Thoracic aorta (tissue), 2 donors: ENCODE measurements at regions not wholly inside any gene's neighbourhood (a gene's known extent, or its start where the extent isn't known, plus 50 kb on each side); places are given as distances from the start of the nearest gene placed in this dataset.

ENCODE experiments used
- ATAC-seq: fragments of 150-250 bp; one replicate; pipeline ENCODE4 v1.8.0; 2017; ENCODE audit warnings: low read depth; ENCODE audit not compliant: insufficient number of reproducible peaks, low FRiP score
- DNase-seq: peaks from one replicate; pipeline ENCODE4 v3.0.0-alpha.2; 2020; ENCODE audit warnings: low spot score
- H3K27ac ChIP-seq, 2 donors: fragments of 200-600 bp; sonication (generic); 1 replicate in 1 of 2; 2 replicates in 1 of 2; pipeline ENCODE4 v1.5.1; 2016; ENCODE audit warnings: mild to moderate bottlenecking in 2 of 2, moderate library complexity in 2 of 2
- H3K27me3 ChIP-seq: fragments of 200-600 bp; sonication (generic); replicated peaks from 2 replicates; pipeline ENCODE4 v1.6.0; 2016; ENCODE audit warnings: mild to moderate bottlenecking; ENCODE audit not compliant: insufficient read depth
- H3K36me3 ChIP-seq: fragments of 200-600 bp; sonication (generic); one replicate; pipeline ENCODE4 v1.5.1; 2016
- H3K4me1 ChIP-seq, 2 donors: fragments of 200-600 bp; sonication (generic); 1 replicate in 1 of 2; 2 replicates in 1 of 2; pipeline versions ENCODE4 v1.5.1 to v1.6.0; 2016; ENCODE audit warnings: low read depth in 2 of 2, mild to moderate bottlenecking in 1 of 2; ENCODE audit not compliant: control insufficient read depth in 1 of 2
- H3K4me3 ChIP-seq: fragments of 200-600 bp; sonication (generic); 2 replicates; pipeline ENCODE4 v1.5.1; 2016; ENCODE audit warnings: mild to moderate bottlenecking
- H3K9me3 ChIP-seq: fragments of 200-600 bp; sonication (generic); 2 replicates; pipeline ENCODE4 v1.5.1; 2016
- CTCF ChIP-seq: fragments of 200-600 bp; sonication (generic); IDR thresholded peaks from one replicate; pipeline ENCODE4 v1.5.1; 2019; ENCODE audit warnings: antibody characterized with exemption

DNA sequence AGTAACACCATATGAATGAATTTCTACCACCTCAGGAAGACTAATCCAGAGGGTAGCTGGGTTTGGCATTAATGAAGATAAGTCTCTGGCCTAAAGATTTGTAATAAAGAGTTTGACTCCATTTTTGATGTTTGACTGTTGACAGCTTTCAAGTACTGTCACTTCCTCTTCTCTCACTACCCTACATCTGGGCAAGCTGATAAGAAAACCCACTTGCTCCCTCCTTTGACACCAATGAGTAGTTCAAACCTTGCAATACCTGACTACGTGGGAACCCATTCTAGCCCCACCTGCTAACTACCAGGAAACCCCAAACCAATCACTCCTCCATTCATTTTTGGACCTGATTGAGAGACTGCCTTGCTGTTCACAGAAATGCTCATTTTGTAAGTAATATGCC is 621.5 kb downstream of the TENT5A start:
- Histone ChIP-seq H3K4me3 (no peak overlapping the region), H3K27me3 (no peaks in the 10 kb centered on the region), H3K9me3 (no peaks in the 10 kb centered on the region), H3K36me3 (no peaks in the 10 kb centered on the region), H3K27ac (no peak overlapping the region), H3K4me1 (no peaks in the 10 kb centered on the region)
- no peak for DNase-seq
- no peak for ATAC-seq
- TF ChIP-seq CTCF = no peak

DNA sequence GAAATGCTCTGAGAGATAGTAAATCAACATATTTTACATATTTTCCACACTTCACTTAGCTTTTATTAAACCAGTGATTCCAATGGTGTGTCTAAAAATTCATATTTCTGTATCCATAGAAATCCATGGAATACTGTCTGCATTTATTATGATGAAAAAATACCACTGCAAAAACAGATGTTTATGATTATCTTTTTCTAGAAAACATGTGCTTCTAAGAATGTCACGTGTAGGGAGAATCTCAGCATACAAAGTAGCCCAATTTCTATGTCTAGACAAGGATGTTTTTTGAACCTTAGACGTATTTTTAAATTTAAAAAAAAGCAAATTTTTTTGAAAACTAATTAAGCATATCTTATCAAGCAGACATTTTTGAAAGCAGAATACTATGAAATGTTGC is 622.4 kb downstream of the TENT5A start:
- no peak overlapping the region for H3K4me3 ChIP-seq
- H3K4me1 ChIP-seq = no peaks in the 10 kb centered on the region
- ATAC-seq = no peak
- H3K27me3 ChIP-seq = no peaks in the 10 kb centered on the region
- H3K36me3 ChIP-seq = no peaks in the 10 kb centered on the region
- DNase-seq = no peak
- no peak for TF ChIP-seq CTCF
- no peaks in the 10 kb centered on the region for H3K9me3 ChIP-seq
- H3K27ac ChIP-seq = no peak overlapping the region

GRCh38 chr6:81128671-81129070 is 623.8 kb downstream of the TENT5A start:
- no peak for TF ChIP-seq CTCF
- no peaks in the 10 kb centered on the region for H3K4me1 ChIP-seq
- no peak overlapping the region for H3K27ac ChIP-seq
- H3K9me3 ChIP-seq = no peaks in the 10 kb centered on the region
- H3K36me3 ChIP-seq = no peaks in the 10 kb centered on the region
- DNase-seq (no peak), ATAC-seq (no peak)
- no peak overlapping the region for H3K4me3 ChIP-seq
- no peaks in the 10 kb centered on the region for H3K27me3 ChIP-seq

- H3K27ac ChIP-seq = no peak overlapping the region
- H3K27me3 ChIP-seq = no peaks in the 10 kb centered on the region
- no peak for TF ChIP-seq CTCF
- no peak for ATAC-seq
- no peak overlapping the region for H3K4me3 ChIP-seq
- DNase-seq = no peak
- no peaks in the 10 kb centered on the region for H3K36me3 ChIP-seq
- H3K4me1 ChIP-seq = no peaks in the 10 kb centered on the region
- H3K9me3 ChIP-seq = no peaks in the 10 kb centered on the region
Measured at GRCh38 chr6:81126150-81126549, 626.3 kb downstream of the TENT5A start.

DNA sequence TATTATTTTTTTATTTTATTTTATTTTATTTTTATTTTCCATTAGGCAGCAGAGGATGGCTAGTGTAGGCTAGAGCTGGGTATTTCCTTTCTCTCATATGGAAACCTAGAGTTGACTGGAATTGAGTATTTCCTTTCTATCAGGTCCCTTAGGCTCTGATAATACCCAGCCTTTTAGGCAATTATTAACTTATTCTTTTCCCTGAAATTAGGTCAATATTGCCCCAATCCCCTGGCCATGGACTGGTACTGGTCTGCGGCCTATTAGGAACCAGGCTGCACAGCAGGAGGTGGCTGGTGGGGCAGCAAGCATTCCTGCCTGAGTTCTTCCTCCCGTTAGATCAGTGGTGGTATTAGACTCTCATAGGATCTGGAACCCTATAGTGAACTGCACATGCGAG is 632.2 kb downstream of the TENT5A start:
- Histone ChIP-seq H3K9me3 (no peaks in the 10 kb centered on the region), H3K4me3 (no peak overlapping the region), H3K27me3 (no peaks in the 10 kb centered on the region), H3K27ac (no peak overlapping the region), H3K4me1 (no peaks in the 10 kb centered on the region), H3K36me3 (no peaks in the 10 kb centered on the region)
- no peak for TF ChIP-seq CTCF
- DNase-seq (no peak), ATAC-seq (no peak)
